NCI-H1436 treated with DMSO at 0.1 percent for 48 hours (cell line): ENCODE measurements at regions not wholly inside any gene's neighbourhood (a gene's known extent, or its start where the extent isn't known, plus 50 kb on each side); places are given as distances from the start of the nearest gene placed in this dataset.
"Not testable (repeated sequence)": the region's sequence is repeated elsewhere in the genome, so short reads cannot be mapped to it uniquely, and the experiment has no call there.

Source experiments
- DNase-seq: peaks from one replicate; lab custom pipeline; 2025; lab: John Stamatoyannopoulos, UW

DNA sequence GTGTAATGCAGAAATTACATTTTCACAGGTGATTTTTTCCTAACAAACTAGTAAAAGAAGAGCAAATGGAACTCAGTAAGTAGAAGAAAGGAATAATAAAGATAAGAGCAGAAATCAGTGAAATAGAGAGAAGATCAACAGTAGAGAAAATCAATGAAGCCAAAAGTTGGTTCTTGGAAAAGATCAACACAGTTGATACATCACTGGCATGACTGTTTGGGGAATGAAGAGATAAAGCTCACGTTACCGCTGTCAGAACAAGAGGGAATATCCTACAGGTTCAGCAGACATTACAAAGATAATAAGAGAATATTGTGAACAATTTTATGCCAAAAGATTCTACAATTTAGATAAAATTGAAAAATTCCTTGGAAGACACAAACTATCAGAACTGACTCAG, 146.4 kb downstream of the ACTR3B start:
- DNase-seq, result no peak

DNA sequence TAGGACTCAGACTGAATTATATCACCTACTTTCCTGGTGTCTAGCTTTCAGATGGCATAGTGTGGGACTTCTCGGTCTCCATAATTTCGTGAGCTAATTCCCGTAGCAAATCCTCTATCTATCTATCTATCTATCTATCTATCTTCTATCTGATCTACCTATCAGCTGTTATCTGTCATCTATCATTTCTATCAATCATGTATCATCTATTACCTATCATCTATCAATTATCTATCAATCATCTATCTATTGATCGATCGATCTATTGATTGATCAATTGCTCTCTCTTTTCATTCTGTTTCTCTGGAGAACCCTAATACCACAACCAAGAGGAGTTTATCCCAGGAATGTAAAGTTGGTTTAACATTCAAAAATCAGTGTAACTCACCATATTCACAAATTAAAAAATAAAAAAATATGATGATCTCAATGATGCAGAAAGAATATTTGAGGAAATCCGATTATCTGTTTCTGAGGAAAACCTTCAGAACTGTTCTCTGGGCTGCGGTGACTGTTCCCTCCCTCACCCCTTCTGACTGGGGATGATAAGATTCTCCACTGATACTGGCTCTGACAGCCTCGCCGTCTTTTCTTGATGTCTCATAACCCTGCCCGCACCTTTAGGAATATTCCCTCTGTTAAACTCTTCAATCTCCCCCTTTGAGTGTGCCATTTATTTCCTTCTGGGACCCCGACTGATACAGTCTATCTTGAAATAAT, 147.7 kb downstream of the ACTR3B start:
- DNase-seq, result no peak

DNA sequence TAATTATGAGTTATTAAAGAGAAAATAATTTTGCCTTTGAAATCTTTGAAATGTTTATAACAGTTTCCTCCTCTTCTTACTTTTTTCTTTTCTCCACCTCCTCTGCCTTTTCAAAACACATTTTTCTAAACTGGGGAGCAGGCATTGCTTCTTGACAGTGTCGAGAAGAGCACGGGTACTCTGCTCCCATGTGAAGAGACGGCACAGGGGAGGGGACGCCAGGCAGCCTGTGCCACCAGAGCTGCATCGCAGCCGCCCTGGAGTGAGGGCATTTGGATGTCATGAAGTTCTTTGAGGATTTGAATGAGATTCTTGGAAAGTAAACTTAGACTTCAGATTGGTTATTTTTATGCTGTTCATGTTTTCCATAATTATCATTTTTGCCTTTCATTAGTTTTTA, 149.7 kb downstream of the ACTR3B start:
- DNase-seq, result no peak

DNA sequence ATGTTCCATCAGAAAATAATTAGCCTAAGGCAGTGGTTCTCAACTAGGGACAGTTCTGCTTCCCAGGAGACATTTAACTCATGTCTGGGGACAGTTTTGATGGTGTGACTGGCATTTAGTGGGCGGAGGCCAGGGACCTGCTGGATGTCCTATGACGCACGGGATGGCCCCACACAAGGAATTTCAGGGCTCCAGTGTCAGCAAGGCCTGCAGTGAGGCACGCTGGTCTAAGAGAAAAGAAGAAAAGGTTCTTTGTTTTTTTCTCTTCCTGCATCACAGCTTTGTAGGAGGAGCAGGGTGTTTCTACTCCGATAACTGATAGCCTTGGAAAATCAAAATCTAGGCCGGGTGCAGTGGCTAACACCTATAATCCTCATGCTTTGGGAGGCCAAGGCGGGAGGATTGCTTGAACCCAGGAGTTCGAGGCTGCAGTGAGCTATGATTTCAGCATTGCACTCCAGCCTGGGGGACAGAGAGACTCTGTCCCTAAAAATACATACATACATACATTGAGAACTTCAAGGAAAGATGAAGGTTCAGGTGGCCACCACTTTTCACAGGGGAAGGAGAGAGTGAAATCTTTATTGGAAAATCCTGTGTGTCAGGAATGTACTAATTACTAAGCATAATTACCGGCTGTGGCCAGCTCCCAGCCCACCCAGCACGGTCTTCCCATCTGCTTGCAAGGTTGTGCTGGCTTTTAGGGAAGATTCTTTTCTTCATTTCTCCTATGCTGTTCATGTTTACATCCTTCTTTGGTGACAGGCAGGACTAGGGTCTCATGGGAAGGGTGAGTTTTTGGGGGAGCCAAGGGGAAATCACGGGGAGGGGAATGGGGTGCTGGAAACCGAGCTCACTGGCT, 150.4 kb downstream of the ACTR3B start:
- no peak for DNase-seq

DNA sequence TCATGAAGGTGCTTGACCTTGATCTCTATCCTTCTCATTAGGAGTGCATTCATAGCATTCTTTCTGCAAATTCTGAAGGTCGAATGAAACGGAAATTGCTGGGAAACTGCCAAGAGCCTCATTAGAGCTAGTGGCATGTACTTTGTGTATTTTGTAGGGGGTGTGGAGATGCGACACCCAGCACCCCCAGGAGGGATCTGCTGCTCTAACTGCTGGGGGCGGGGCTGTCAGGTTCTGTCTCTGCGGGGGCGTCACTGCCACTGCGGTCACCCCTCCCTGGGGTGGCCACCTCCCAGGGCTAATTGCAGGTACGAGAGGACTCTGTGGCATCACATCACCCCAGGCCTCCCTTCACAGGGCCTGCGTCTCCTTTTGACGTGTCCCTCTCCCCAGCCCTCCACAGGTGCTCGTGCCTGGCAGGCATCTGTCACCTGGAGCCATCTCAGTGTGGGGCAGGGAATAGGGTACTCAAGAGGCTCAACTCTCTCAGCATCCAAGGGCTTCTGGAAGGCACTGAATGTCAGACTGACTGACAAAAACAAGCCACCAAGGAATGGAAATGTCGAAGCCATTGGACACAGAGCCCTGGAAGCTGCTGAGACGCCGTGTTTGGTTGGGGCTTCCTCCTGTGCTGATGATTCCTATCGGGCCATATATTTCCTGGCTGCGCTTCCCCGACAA, 151.1 kb downstream of the ACTR3B start:
- peak; percentile 54 for DNase-seq

DNA sequence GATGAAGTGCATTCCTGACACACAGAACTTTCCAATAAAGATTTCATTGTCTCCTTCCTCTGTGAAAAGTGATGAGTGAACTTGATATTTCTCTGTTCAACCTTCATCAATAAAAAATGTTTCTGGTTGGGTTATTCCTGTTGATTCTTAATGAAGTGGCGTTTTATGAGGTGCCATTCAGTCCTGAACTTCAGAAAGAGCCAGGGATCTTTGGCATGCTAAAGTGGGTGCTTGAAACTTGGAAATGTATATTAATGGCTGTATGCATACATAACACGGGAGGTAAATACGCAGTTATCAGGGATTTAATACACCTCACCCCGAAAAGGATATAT, 151.6 kb downstream of the ACTR3B start:
- no peak for DNase-seq

DNA sequence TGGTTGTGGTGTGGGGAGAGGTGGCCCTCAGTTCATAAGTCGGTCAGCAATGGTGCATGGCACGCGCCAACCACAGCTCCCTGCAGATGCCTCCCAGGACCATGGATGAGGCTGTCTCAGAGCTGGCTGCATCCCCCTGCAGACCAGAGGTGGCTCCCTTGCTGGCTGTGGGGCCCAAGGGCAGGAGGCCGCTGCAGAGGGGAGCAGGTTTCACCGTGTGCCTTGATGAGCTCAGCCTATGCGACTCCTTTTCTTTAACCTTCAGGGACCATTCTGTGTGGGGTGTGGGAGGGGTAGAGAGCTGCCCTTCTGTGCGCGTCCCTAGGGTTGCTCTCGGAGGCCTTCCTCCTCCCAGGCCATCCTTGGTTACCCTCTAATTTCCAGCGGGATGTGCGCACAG, 152.4 kb downstream of the ACTR3B start:
- no peak for DNase-seq

DNA sequence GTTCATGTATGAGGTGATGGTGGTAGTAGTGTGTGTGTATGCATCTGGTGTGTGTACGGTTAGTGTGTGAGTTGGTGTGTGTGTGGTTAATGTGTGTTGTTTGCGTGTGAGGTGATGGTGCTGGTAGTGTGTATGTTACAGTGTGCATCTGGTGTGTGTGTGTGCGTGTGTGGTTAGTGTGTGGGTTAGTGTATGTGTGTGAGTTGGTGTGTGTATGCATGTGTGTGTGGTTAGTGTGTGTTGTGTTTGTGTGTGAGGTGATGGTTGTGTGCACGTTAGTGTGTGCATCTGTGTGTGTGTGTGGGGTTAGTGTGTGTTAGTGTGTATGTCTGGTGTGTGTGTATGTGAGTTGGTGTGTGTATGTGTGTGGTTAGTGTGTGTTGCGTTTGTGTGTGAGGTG, 153.0 kb downstream of the ACTR3B start:
- no peak for DNase-seq

DNA sequence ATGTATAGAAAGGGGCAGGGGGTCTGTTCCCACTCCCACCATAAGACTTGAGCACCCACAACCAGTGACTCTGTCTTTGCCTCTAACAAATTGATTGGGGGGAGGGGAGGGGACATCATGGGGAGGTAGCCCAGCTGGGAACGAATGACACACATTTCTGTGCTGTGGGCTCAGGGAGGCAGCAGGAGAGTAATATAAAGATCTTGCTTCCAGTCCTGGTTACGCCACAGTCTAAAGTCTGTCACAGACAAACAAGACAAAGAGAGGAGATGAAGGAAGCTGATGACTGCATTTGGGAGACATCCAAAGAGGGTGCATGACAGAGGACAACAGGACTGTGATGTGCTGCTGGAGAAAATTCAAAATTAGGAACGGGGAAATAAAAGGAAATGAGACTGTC, 153.9 kb downstream of the ACTR3B start:
- no peak for DNase-seq

DNA sequence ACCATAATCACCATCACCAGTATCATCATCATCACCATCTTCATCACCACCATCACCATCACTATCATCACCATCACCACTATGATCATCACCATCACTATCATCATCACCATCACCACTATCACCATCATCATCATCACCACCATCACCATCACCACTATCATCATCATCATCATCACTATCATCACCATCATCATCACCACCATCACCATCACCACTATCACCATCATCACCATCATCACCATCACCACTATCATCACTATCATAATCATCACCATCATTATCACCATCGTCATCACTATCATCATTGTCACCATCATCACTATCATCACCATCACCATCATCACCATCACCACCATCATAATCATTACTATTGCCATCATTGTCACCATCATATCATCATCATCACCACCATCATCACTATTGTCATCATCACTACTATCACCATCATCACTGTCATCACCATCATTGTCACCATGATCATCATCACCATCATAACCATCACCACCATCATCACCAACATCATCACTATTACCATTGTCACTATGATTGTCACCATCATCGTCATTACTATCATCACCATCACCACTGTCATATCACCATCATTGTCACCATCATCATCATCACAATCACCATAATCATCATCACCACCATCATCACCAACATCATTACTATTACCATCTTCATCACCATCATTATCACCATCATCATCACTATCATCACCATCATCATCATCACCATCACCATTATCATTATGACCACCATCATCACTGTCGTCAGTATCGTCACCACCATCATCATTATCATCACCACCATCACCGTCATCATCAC, 154.7 kb downstream of the ACTR3B start:
- DNase-seq, result no peak

DNA sequence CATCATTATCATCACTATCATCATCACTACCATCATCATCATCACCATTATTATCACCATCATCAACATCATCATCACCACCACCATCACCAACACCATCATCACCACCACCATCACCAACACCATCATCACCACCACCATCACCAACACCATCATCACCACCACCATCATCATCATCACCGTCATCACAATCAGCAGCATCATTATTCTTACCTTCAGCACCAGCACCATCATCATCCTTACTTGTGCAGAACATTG, 155.2 kb downstream of the ACTR3B start:
- not testable (repeated sequence) for DNase-seq

DNA sequence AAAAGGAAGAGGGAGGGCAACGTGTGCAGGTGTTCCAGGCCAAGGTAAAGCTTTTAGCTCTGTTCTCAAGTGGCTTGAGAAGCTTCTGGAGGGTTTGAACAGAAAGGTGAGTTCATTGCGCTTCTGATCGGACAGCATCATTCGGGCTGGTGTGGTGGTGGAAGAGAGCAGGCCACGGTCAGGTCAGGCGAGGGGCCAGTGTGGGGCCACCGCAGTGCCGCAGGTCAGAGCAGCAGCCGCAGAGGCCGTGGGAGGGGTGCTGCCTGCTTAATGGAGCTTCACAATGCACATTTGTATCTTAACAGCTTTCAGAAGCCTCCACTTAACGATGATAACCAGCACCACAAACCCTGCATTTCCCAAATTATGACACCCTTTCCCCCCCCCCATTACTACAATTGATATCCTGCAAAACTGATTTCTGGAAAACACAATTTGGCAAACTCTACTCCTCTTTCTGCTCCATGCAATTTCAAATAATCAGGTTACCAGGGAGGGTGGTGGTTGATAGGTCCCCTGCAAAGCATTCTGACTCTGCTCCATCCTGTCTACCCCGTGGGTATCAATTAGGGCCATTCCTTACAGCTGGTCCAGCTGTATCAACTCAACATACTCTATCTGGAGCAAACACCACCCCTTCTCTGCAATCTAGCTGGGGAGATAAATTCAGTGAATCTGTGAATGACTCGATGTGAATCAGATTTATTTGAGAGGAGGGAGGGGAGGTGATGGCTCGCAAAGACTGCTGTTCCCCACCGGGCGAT, 162.9 kb downstream of the ACTR3B start:
- no peak for DNase-seq

DNA sequence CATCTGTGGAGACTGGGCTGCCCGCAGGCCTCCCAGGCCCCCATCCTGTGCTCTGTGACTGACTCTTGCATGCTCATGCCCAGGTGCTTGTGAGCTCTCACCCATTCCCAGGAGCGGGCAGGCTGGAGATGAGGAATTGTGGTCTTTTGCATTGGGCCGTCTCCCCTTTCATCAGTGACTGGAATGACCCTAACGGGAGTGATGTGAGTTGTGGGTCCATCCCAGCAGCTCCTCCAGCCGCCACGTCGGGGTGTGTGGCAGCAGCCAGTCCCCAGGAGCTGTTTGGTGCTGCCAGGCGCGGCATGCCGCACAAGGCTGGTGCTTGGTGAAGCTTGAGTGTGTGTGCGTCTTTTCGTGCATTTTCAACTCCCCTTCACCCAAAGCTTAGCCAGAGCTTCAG, 164.2 kb downstream of the ACTR3B start:
- no peak for DNase-seq

DNA sequence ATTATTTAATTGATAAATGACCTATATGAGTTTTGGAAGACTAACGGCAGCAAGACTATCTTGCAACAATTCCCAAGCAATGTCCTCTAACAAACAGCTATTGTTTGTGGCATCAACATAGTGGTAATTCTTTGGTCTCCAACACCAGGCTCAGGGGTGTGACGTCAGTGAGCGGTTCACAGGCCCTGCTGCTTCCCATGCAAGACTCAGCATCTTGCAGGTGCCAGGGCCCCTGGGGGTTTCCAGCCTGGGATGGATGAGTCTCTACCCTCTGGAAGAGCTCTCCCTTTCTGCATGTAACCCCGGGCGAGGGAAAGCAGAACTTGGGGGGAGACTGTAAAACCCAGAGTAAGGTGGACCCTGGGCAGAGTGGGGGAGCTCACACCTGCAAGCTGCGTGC, 164.7 kb downstream of the ACTR3B start:
- DNase-seq, result no peak

DNA sequence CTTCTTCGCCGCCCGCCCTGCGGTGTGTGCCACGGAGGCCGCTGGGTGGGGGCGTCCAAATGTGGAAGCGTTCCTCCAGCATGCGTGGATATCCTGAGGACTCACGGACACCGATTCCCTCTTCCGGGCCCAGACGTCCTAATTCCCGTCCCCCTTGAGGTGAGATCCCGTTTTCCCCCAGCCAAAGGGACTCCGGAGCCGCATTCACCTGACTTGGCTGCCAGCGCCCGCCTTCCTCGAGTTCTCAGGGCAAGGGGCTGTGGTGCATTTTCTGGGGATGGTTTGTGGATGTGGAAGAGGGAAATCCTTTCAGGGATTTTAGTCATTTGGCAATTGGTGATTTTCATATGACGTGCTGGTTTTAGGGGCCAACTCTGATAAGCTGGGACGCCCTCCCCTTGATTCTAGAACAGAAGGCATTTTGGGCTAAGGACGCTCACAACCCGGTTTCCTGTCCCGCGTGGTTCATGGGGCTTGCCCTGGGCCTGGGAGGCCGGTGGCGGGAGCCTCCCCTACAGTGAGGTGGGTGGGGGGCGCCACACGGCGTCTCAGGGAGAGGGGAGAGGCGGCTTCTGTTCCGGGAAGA, 165.4 kb downstream of the ACTR3B start:
- no peak for DNase-seq

DNA sequence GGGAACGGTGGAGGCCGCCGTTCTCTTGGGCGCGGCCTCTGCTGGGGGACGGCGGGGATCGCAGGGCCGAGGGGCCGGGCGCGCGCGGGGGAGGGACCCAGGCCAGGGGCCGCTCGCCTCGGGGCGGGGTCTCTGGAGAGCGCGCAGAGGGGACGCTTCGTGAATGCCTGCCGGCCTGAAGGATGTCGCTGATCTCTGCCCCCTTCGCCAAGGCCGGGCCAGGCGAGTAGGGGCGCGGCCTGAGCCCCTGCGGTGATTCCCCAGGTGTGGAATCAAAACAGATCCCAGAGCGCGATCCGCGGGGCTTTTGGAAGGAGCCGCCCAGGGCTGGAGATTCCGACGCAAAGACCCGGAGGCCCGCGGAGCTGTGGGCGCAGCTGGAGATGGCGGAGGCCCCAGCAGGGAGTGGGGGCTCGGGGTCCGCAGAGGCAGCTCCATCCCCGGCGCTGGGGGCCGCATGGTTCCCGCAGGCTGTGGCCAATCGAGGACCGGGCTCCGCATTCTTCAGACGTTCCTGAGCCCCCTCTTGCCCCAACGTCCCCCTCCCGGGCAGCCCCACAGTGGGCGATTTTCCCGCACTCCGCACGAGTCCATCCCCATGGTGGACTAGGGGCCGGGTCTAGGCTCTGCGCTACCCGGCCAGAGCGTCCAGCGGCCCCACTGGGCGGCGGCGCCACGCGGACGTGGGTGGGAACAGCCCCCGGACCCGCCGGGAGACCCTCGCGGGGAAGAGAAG, 166.0 kb downstream of the ACTR3B start:
- no peak for DNase-seq

DNA sequence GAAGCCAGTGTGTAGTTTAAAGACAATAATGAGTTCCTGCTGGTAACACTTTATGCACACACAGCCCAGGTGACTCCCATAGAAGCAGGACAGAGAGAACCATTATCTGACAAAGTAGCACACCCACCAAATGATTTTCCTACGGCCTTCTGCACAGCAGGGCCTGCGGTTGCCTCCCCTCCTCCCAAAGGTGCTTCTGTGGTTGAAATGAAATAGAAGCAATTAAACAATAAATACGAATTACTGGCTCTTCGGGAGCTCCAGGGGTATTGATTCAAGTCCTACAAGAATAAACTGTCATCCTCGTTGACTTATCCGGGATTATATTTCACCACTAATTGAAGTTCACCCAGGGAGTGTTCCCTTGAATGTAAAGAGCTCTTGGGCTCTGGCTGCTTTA, 172.1 kb downstream of the ACTR3B start:
- peak; percentile 94 for DNase-seq

DNA sequence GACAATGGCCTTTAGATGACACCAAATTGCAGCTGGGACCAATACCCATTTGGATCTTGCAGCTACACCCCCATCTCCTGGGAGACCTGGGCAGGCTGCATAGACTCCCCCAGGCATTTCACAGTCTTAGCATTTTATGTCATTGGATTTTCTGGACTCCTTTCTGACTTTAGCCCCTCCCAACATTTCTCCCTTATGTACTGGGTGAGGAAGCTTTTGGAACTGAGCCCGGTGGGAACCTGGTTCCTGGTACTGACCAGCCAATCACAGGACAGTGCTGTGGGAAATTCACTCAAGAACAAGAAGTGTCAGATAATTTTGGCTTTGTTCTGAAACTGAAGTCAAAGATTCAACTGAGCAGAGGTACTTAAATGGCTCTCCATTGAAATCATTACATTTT, 177.7 kb downstream of the ACTR3B start:
- no peak for DNase-seq

DNA sequence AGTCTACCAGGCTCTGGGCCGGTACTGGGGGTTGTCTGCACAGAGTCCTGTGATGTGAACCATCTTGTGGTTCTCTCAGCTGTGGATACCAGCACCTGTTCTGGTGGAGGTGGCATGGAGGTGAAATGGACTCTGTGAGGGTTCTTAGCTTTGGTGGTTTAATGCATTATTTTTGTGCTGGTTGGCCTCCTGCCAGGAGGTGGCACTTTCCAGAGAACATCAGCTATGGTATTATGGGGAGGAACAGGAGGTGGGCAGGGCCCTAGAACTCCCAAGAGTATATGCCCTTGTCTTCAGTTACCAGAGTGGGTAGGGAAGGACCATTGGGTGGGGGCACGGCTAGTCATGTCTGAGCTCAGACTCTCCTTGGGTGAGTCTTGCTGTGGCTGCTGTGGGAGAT, 187.1 kb downstream of the ACTR3B start:
- not testable (repeated sequence) for DNase-seq

DNA sequence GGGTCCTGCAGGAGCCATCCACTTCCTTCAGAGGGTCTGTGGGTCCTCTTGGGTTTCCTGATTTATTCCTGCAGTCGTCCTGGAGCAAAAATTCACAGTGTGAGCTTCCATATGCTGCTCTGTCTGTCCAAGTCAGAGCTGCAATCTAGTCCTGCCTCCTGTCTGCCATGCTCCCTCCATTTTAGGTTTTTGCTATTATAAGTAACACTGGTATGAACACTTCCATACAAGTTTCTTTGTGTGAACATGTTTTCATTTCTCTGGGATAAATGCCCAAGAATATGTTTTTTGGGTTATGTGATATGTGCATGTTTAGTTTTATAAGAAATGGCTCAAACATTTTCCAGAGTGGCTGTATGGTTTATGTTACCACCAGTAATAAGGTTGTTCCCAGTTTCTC, 188.1 kb downstream of the ACTR3B start:
- no peak for DNase-seq

DNA sequence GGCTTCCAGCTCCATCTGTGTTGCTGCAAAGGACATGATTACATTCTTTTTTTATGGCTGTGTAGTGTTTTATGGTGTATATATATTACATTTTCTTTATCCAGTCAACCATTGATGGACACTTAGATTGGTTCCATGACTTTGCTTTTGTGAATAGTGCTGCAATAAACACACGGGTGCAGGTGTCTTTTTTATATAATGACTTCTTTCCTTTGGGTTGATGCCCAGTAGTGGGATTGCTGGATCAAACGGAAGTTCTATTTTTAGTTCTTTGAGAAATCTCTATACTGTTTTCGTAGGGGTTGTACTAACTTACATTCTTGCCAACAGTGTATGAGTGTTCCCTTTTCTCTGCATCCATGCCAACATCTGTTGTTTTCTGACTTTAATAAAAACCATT, 189.7 kb downstream of the ACTR3B start:
- DNase-seq, result no peak
